ENCODE measurements at regions not wholly inside any gene's neighbourhood (a gene's known extent, or its start where the extent isn't known, plus 50 kb on each side); places are given as distances from the start of the nearest gene placed in this dataset.

DNA sequence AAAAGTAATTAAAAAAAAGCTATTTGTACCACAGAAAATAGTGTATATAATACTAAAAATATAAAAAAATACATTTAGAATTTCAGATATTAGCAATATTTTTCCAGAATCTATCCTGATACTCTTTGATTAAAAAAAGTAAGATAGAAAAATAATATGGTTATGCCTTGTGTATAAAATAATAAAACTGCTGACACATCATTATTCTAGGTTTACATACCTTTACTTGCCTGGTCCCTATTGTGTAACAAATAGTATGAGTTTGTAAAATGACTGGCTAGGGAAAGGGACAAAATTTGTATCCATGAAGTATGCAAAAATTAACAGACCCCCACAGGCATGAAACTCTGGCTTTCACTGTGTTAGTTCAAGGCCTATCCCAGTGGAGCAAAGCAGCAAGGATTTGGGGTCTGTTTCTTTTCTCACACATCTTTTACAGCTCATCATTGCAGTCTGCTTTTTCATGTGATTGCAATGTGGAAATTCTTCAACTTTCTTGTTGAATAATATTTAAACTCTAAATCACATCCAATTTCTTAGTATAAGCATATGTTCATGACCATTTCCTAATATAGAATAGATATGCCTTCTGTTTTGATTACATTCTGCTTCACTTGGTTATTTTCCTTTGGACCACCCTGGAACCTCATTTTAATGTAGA, 136.7 kb upstream of the PCDH18 start:
- peak overlapping the region; percentile 44; the same call in 1 of the 2 replicates for H2AFZ ChIP-seq

DNA sequence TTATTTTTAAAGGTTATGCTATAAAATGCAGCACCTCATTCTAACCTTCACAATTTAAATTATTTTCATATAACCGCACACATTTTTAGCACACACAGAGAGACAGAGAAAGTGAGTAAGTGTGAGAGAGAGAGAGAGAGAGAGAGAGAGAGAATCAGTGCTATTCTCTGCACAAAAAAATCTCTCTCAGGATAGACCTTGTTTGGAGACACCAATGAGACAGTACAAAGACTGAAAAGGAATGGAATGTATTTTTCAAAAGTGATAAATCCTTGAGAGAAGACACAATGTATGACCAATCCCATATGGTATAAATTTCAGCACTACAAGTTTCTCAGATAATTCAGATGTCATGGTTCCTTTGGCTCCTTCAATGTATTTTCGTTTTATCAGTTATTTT, 132.1 kb upstream of the PCDH18 start:
- peaks cover 15% of the 10 kb centered on the region for H3K9me3 Mint-ChIP-seq
- no peaks in the 10 kb centered on the region for H3K36me3 ChIP-seq (ENCODE audit: insufficient read depth)
- H3K27me3 Mint-ChIP-seq (ENCODE audit: insufficient read depth, low read depth, poor library complexity): no peaks in the 10 kb centered on the region
- H3K4me1 Mint-ChIP-seq: peaks cover 24% of the 10 kb centered on the region
- H3K27me3 ChIP-seq (ENCODE audit: insufficient read depth): no peaks in the 10 kb centered on the region
- H3K4me3 Mint-ChIP-seq: no peak overlapping the region; the same call in 2 of the 3 replicates
- H3K79me2 ChIP-seq (replicated peaks; ENCODE audit: insufficient read depth): no peaks in the 10 kb centered on the region
- H4K20me1 ChIP-seq (replicated peaks; ENCODE audit: insufficient read depth): no peaks in the 10 kb centered on the region
- H3K4me1 ChIP-seq (ENCODE audit: insufficient read depth): peaks cover 18% of the 10 kb centered on the region
- H3F3A ChIP-seq (replicated peaks; ENCODE audit: low read depth): no peaks in the 10 kb centered on the region
- H2AFZ ChIP-seq: no peak overlapping the region
- no peaks in the 10 kb centered on the region; the same call in 1 of the 2 replicates for H3K9me2 ChIP-seq (ENCODE audit: insufficient read depth)
- no peak for ATAC-seq
- H3K4me3 ChIP-seq: no peak overlapping the region
- peak overlapping the region; percentile 74; the same call in 1 of the 2 replicates for H3K27ac Mint-ChIP-seq
- H3K27ac ChIP-seq (ENCODE audit: low read depth): no peak overlapping the region
- no peak for DNase-seq (ENCODE audit: low spot score)
- H3K4me2 ChIP-seq: no peak overlapping the region
- H3K36me3 Mint-ChIP-seq (ENCODE audit: low read depth): peaks cover 12% of the 10 kb centered on the region
- no peak for TF ChIP-seq EZH2phosphoT487 (IDR thresholded peaks at IDR 0.05; ENCODE audit: unreplicated experiment)
- TF ChIP-seq, protein P1, sequence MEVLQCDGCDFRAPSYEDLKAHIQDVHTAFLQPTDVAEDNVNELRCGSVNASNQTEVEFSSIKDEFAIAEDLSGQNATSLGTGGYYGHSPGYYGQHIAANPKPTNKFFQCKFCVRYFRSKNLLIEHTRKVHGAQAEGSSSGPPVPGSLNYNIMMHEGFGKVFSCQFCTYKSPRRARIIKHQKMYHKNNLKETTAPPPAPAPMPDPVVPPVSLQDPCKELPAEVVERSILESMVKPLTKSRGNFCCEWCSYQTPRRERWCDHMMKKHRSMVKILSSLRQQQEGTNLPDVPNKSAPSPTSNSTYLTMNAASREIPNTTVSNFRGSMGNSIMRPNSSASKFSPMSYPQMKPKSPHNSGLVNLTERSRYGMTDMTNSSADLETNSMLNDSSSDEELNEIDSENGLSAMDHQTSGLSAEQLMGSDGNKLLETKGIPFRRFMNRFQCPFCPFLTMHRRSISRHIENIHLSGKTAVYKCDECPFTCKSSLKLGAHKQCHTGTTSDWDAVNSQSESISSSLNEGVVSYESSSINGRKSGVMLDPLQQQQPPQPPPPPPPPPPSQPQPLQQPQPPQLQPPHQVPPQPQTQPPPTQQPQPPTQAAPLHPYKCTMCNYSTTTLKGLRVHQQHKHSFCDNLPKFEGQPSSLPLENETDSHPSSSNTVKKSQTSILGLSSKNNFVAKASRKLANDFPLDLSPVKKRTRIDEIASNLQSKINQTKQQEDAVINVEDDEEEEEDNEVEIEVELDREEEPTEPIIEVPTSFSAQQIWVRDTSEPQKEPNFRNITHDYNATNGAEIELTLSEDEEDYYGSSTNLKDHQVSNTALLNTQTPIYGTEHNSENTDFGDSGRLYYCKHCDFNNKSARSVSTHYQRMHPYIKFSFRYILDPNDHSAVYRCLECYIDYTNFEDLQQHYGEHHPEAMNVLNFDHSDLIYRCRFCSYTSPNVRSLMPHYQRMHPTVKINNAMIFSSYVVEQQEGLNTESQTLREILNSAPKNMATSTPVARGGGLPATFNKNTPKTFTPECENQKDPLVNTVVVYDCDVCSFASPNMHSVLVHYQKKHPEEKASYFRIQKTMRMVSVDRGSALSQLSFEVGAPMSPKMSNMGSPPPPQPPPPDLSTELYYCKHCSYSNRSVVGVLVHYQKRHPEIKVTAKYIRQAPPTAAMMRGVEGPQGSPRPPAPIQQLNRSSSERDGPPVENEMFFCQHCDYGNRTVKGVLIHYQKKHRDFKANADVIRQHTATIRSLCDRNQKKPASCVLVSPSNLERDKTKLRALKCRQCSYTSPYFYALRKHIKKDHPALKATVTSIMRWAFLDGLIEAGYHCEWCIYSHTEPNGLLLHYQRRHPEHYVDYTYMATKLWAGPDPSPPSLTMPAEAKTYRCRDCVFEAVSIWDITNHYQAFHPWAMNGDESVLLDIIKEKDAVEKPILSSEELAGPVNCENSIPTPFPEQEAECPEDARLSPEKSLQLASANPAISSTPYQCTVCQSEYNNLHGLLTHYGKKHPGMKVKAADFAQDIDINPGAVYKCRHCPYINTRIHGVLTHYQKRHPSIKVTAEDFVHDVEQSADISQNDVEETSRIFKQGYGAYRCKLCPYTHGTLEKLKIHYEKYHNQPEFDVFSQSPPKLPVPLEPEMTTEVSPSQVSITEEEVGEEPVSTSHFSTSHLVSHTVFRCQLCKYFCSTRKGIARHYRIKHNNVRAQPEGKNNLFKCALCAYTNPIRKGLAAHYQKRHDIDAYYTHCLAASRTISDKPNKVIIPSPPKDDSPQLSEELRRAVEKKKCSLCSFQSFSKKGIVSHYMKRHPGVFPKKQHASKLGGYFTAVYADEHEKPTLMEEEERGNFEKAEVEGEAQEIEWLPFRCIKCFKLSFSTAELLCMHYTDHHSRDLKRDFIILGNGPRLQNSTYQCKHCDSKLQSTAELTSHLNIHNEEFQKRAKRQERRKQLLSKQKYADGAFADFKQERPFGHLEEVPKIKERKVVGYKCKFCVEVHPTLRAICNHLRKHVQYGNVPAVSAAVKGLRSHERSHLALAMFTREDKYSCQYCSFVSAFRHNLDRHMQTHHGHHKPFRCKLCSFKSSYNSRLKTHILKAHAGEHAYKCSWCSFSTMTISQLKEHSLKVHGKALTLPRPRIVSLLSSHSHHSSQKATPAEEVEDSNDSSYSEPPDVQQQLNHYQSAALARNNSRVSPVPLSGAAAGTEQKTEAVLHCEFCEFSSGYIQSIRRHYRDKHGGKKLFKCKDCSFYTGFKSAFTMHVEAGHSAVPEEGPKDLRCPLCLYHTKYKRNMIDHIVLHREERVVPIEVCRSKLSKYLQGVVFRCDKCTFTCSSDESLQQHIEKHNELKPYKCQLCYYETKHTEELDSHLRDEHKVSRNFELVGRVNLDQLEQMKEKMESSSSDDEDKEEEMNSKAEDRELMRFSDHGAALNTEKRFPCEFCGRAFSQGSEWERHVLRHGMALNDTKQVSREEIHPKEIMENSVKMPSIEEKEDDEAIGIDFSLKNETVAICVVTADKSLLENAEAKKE (CRISPR knock-in tag; IDR thresholded peaks at IDR 0.05): no peak
- no peak for TF ChIP-seq NANOG (IDR thresholded peaks at IDR 0.05; ENCODE audit: borderline replicate concordance)
- TF ChIP-seq, protein P2, sequence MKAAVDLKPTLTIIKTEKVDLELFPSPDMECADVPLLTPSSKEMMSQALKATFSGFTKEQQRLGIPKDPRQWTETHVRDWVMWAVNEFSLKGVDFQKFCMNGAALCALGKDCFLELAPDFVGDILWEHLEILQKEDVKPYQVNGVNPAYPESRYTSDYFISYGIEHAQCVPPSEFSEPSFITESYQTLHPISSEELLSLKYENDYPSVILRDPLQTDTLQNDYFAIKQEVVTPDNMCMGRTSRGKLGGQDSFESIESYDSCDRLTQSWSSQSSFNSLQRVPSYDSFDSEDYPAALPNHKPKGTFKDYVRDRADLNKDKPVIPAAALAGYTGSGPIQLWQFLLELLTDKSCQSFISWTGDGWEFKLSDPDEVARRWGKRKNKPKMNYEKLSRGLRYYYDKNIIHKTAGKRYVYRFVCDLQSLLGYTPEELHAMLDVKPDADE (IDR thresholded peaks at IDR 0.05): no peak
- TF ChIP-seq ZNF114 (CRISPR knock-in tag; IDR thresholded peaks at IDR 0.05): no peak
- TF ChIP-seq, protein P3, sequence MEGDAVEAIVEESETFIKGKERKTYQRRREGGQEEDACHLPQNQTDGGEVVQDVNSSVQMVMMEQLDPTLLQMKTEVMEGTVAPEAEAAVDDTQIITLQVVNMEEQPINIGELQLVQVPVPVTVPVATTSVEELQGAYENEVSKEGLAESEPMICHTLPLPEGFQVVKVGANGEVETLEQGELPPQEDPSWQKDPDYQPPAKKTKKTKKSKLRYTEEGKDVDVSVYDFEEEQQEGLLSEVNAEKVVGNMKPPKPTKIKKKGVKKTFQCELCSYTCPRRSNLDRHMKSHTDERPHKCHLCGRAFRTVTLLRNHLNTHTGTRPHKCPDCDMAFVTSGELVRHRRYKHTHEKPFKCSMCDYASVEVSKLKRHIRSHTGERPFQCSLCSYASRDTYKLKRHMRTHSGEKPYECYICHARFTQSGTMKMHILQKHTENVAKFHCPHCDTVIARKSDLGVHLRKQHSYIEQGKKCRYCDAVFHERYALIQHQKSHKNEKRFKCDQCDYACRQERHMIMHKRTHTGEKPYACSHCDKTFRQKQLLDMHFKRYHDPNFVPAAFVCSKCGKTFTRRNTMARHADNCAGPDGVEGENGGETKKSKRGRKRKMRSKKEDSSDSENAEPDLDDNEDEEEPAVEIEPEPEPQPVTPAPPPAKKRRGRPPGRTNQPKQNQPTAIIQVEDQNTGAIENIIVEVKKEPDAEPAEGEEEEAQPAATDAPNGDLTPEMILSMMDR (conservative IDR thresholded peaks at IDR 0.05; ENCODE audit: low read depth in 2 of 2): no peak
- TF ChIP-seq EZH2 (IDR thresholded peaks at IDR 0.05; ENCODE audit: low read depth, unreplicated experiment): no peak
- TF ChIP-seq CREB1 (CRISPR knock-in tag; IDR thresholded peaks at IDR 0.05; ENCODE audit: low read depth): no peak
- no peak for TF ChIP-seq JUNB (IDR thresholded peaks at IDR 0.05; ENCODE audit: unreplicated experiment)
- no peak for TF ChIP-seq STAT1 (IDR thresholded peaks at IDR 0.05; ENCODE audit: unreplicated experiment)

More for the DNA sequence above, 136.7 kb upstream of the PCDH18 start:
- Mint-ChIP-seq H3K27me3 (ENCODE audit: insufficient read depth, low read depth, poor library complexity) (peaks cover 2% of the 10 kb centered on the region), H3K27ac (no peak overlapping the region), H3K4me3 (no peak overlapping the region), H3K36me3 (ENCODE audit: low read depth) (no peaks in the 10 kb centered on the region), H3K9me3 (no peaks in the 10 kb centered on the region), H3K4me1 (peaks cover 26% of the 10 kb centered on the region)
- Histone ChIP-seq H4K20me1 (replicated peaks; ENCODE audit: insufficient read depth) (no peaks in the 10 kb centered on the region), H3K4me3 (no peak overlapping the region), H3K27ac (ENCODE audit: low read depth) (no peak overlapping the region), H3K4me1 (ENCODE audit: insufficient read depth) (peaks cover 9% of the 10 kb centered on the region; the same call in 1 of the 2 replicates), H3K79me2 (replicated peaks; ENCODE audit: insufficient read depth) (no peaks in the 10 kb centered on the region), H3K36me3 (ENCODE audit: insufficient read depth) (no peaks in the 10 kb centered on the region), H3K4me2 (no peak overlapping the region), H3K9me2 (ENCODE audit: insufficient read depth) (no peaks in the 10 kb centered on the region), H3F3A (replicated peaks; ENCODE audit: low read depth) (no peaks in the 10 kb centered on the region), H3K27me3 (ENCODE audit: insufficient read depth) (no peaks in the 10 kb centered on the region)
- ATAC-seq (no peak), DNase-seq (ENCODE audit: low spot score) (no peak)
- no peak for TF ChIP-seq EZH2 (IDR thresholded peaks at IDR 0.05; ENCODE audit: low read depth, unreplicated experiment)
- TF ChIP-seq, protein P2 (IDR thresholded peaks at IDR 0.05): no peak
